ENCODE measurements at regions not wholly inside any gene's neighbourhood (a gene's known extent, or its start where the extent isn't known, plus 50 kb on each side); places are given as distances from the start of the nearest gene placed in this dataset.

GRCh38 chr14:86782092-86782580 is 1210.8 kb downstream of the GALC start:
- Histone ChIP-seq H3K4me3 (replicated peaks in 1 of 3; ENCODE audit: insufficient read depth in 1 of 3, low read depth in 1 of 3, low read length in 3 of 3) (no peak overlapping the region), H3K9me1 (replicated peaks; ENCODE audit: control insufficient read depth, extremely low read depth, insufficient read depth, low read length) (no peaks in the 10 kb centered on the region), H2AFZ (ENCODE audit: low read depth, low read length) (no peak overlapping the region), H3K4me1 (ENCODE audit: control insufficient read depth, extremely low read depth, insufficient read depth, low read length) (no peaks in the 10 kb centered on the region), H3K79me2 (ENCODE audit: control insufficient read depth, insufficient read depth, low read length) (no peaks in the 10 kb centered on the region), H3K27ac (ENCODE audit: insufficient read depth, low read depth, low read length) (no peak overlapping the region), H3K27me3 (ENCODE audit: control insufficient read depth in 2 of 2, insufficient read depth in 2 of 2, low read length in 2 of 2) (no peaks in the 10 kb centered on the region), H3K4me2 (ENCODE audit: insufficient read depth, low read length) (no peak overlapping the region), H3K36me3 (ENCODE audit: control insufficient read depth in 2 of 2, extremely low read depth in 1 of 2, insufficient read depth in 2 of 2, low read length in 2 of 2) (no peaks in the 10 kb centered on the region), H3K9me3 (replicated peaks; ENCODE audit: control insufficient read depth, insufficient read depth, low read length) (no peaks in the 10 kb centered on the region), H3K9ac (replicated peaks; ENCODE audit: extremely low read depth, insufficient read depth, low read length) (no peak overlapping the region), H4K20me1 (replicated peaks; ENCODE audit: control insufficient read depth, extremely low read depth, insufficient read depth, low read length) (no peaks in the 10 kb centered on the region)
- intact Hi-C loops (cut with micrococcal nuclease): no loop called here
- POLR2A ChIA-PET: no interaction called here
- no peak for DNase-seq (ENCODE audit: low read depth, low spot score)
- BruUV-seq (replicated peaks): no TSS peak
- no peak for FAIRE-seq
- TF ChIP-seq MAX (IDR thresholded peaks at IDR 0.05; ENCODE audit: insufficient read depth, insufficient read length) (no peak), FOS (IDR thresholded peaks at IDR 0.05; ENCODE audit: borderline replicate concordance, insufficient read depth, low read length) (no peak), EZH2 (IDR thresholded peaks at IDR 0.05; ENCODE audit: borderline replicate concordance, low read depth, low read length, severe bottlenecking) (no peak), MYC (IDR thresholded peaks at IDR 0.05; ENCODE audit: low read depth, low read length) (no peak), GATA2 (IDR thresholded peaks at IDR 0.05; ENCODE audit: insufficient read depth, insufficient read length, low read depth, low read length) (no peak), JUN (IDR thresholded peaks at IDR 0.05; ENCODE audit: borderline replicate concordance, insufficient read depth, insufficient read length, low read depth) (no peak)
- dilution Hi-C loops (cut with MboI; ENCODE audit: extremely low pct_ligation_motif_present, low sequenced_read_pairs): no loop called here
- CTCF ChIA-PET: no interaction called here

DNA sequence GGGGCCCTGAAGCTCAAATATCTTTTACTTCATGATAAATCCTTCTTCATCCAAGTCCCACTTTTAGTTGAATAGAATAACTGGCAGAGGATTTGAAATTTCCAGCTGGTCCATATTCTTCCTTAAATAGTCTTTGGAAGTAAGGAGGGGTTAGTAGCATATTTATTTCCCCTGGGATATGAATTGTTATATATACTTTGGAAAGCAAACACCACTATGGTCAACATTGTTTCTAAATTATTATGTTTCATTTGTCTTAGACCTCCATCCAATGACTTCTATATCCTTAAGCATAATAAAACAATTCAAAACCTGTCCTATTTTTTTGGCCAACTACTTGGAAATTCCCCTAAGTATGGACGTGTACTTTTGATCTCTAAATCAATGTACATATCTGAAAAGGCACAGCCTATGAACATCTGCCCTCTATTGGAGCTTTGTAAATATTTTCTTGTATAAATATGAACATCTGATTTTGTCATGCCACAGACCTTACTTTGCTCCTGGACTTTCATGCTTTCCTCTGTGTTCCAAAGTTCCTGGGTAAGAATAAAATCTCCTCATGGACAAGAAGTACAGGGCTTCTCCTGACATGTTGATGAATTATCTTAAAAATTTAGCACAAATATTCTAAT is 1212.0 kb downstream of the GALC start:
- no peak overlapping the region for H3K9ac ChIP-seq (replicated peaks; ENCODE audit: extremely low read depth, insufficient read depth, low read length)
- no peaks in the 10 kb centered on the region for H3K27me3 ChIP-seq (ENCODE audit: control insufficient read depth in 2 of 2, insufficient read depth in 2 of 2, low read length in 2 of 2)
- no peaks in the 10 kb centered on the region for H3K4me1 ChIP-seq (ENCODE audit: control insufficient read depth, extremely low read depth, insufficient read depth, low read length)
- H3K4me3 ChIP-seq (replicated peaks in 1 of 3; ENCODE audit: insufficient read depth in 1 of 3, low read depth in 1 of 3, low read length in 3 of 3): no peak overlapping the region
- ChIA-PET CTCF (no interaction called here), POLR2A (no interaction called here)
- no peaks in the 10 kb centered on the region for H4K20me1 ChIP-seq (replicated peaks; ENCODE audit: control insufficient read depth, extremely low read depth, insufficient read depth, low read length)
- no peak overlapping the region for H3K4me2 ChIP-seq (ENCODE audit: insufficient read depth, low read length)
- no peak overlapping the region for H2AFZ ChIP-seq (ENCODE audit: low read depth, low read length)
- no peaks in the 10 kb centered on the region for H3K79me2 ChIP-seq (ENCODE audit: control insufficient read depth, insufficient read depth, low read length)
- no peaks in the 10 kb centered on the region for H3K36me3 ChIP-seq (ENCODE audit: control insufficient read depth in 2 of 2, extremely low read depth in 1 of 2, insufficient read depth in 2 of 2, low read length in 2 of 2)
- dilution Hi-C loops (cut with MboI; ENCODE audit: extremely low pct_ligation_motif_present, low sequenced_read_pairs): no loop called here
- H3K9me1 ChIP-seq (replicated peaks; ENCODE audit: control insufficient read depth, extremely low read depth, insufficient read depth, low read length): no peaks in the 10 kb centered on the region
- TF ChIP-seq MYC (IDR thresholded peaks at IDR 0.05; ENCODE audit: low read depth, low read length) (no peak), POLR2A (IDR thresholded peaks at IDR 0.05; ENCODE audit: low read depth, low read length) (no peak), FOS (IDR thresholded peaks at IDR 0.05; ENCODE audit: borderline replicate concordance, insufficient read depth, low read length) (no peak), POLR2AphosphoS5 (IDR thresholded peaks at IDR 0.05; ENCODE audit: insufficient read depth, low read depth, low read length) (no peak), GATA2 (IDR thresholded peaks at IDR 0.05; ENCODE audit: insufficient read depth, insufficient read length, low read depth, low read length) (no peak), EZH2 (IDR thresholded peaks at IDR 0.05; ENCODE audit: borderline replicate concordance, low read depth, low read length, severe bottlenecking) (no peak), MAX (IDR thresholded peaks at IDR 0.05; ENCODE audit: insufficient read depth, insufficient read length) (no peak)
- DNase-seq (ENCODE audit: low read depth, low spot score): no peak
- no peak overlapping the region for H3K27ac ChIP-seq (ENCODE audit: insufficient read depth, low read depth, low read length)
- intact Hi-C loops (cut with micrococcal nuclease): no loop called here
- BruUV-seq (replicated peaks): no TSS peak
- H3K9me3 ChIP-seq (replicated peaks; ENCODE audit: control insufficient read depth, insufficient read depth, low read length): no peaks in the 10 kb centered on the region
- FAIRE-seq: no peak
